BJ (cell line): ENCODE measurements at regions not wholly inside any gene's neighbourhood (a gene's known extent, or its start where the extent isn't known, plus 50 kb on each side); places are given as distances from the start of the nearest gene placed in this dataset.

Experiments
- CTCF ChIA-PET: fragments of 350-600 bp; formaldehyde crosslinking; extraction: SDS; loops from one replicate; lab custom pipeline; 2021; ENCODE audit warnings: antibody characterized with exemption, inconsistent platforms; lab: Yijun Ruan, JAX
- POLR2A ChIA-PET: fragments of 300-600 bp; sonication (Branson Sonifier 250); formaldehyde crosslinking; extraction: SDS; loops from one replicate; lab custom pipeline; 2021; ENCODE audit warnings: antibody characterized with exemption; lab: Charles Lee
- DNase-seq: peaks from one replicate; pipeline ENCODE4 v3.0.0-alpha.2; 2011; ENCODE audit warnings: low read depth
- H3K27me3 ChIP-seq: 2 replicates; pipeline ENCODE4 v1.6.0; 2011; ENCODE audit warnings: low read length; ENCODE audit not compliant: control insufficient read depth, insufficient read depth
- H3K36me3 ChIP-seq: 2 replicates; pipeline ENCODE4 v1.5.1; 2011; ENCODE audit warnings: low read length; ENCODE audit not compliant: control insufficient read depth, insufficient read depth
- H3K4me3 ChIP-seq: 2 replicates; pipeline ENCODE4 v1.5.1; 2011; ENCODE audit warnings: low read depth, mild to moderate bottlenecking, control low read depth, low read length
- CTCF ChIP-seq: IDR thresholded peaks from 2 replicates; pipeline ENCODE4 v1.5.1; 2011; ENCODE audit warnings: low read depth, mild to moderate bottlenecking, control low read depth, inconsistent platforms, low read length, moderate library complexity; ENCODE audit not compliant: insufficient read depth

DNA sequence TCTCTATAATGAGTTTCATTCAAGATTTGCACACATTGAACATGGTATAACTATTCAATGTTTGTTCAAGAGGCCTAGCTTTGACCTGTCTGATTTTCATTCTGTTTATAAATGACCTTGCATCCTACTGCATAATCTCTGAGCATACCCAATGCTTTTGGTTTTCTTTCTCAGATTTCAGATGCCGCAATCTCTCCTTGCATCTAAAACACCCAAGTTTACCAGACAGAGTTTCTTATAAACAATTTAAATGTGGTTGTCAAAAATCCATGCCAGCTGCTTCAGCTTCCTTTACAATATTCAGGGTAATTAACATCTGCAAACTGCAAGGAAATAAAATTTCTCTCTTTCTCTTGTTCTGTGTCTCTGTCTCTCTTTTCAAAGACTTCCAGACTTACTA is 123.0 kb upstream of the PCDH18 start:
- H3K36me3 ChIP-seq: no peaks in the 10 kb centered on the region
- no peak for TF ChIP-seq CTCF
- DNase-seq: no peak
- POLR2A ChIA-PET: no interaction called here
- no peak overlapping the region for H3K4me3 ChIP-seq
- no peaks in the 10 kb centered on the region for H3K27me3 ChIP-seq
- CTCF ChIA-PET: interaction anchor here (1.0 kb wide), 1 partner anchor 14 kb away, joined by 3 read pairs; no protein-coding TSS in a partner anchor

GRCh38 chr4:137651128-137651527 is 118.8 kb upstream of the PCDH18 start:
- CTCF ChIA-PET: interaction anchor here (0.5 to 1.1 kb wide), 3 partner anchors 10 to 1382 kb away, joined by 3 read pairs; no protein-coding TSS in a partner anchor
- H3K27me3 ChIP-seq: no peaks in the 10 kb centered on the region
- DNase-seq: no peak
- no peak overlapping the region for H3K4me3 ChIP-seq
- POLR2A ChIA-PET: interaction anchor here (0.6 kb wide), 1 partner anchor 440 kb away, joined by 5 read pairs; no protein-coding TSS in a partner anchor
- TF ChIP-seq CTCF: no peak
- H3K36me3 ChIP-seq: no peaks in the 10 kb centered on the region

DNA sequence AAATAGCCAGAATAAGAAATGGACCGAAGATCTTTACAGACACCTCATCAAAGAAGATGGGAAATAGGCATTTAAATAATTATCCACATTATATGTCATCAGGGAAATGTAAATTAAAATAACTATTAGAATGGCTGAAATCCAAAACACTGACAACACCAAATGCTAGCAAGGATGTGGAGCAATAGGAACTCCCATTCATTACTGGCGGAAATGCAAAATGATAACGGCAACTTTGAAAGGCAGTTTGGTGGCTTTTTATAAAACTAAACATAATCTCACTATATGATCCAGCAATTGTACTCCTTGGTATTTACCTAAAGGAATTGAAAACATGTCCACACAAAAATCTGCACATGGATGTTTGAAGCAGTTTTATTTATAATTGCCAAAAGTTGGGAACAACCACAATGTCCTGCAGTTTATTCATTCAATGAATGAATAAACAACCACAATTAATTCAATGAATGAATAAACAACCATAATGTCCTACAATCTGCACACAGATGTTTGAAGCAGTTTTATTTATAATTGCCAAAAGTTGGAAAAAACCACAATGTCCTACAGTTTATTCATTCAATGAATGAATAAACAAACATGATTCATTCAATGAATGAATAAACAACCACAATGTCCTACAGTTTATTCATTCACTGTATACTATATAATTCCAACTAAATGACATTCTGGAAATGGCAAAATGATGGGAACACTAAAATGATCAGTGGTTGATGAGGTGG is 117.6 kb upstream of the PCDH18 start:
- no peak for TF ChIP-seq CTCF
- CTCF ChIA-PET: no interaction called here
- no peak overlapping the region for H3K4me3 ChIP-seq
- no peaks in the 10 kb centered on the region for H3K27me3 ChIP-seq
- H3K36me3 ChIP-seq: no peaks in the 10 kb centered on the region
- no peak for DNase-seq
- POLR2A ChIA-PET: no interaction called here

- DNase-seq: no peak
- no peaks in the 10 kb centered on the region for H3K36me3 ChIP-seq
- H3K27me3 ChIP-seq: no peaks in the 10 kb centered on the region
- no peak overlapping the region for H3K4me3 ChIP-seq
- CTCF ChIA-PET: no interaction called here
- POLR2A ChIA-PET: no interaction called here
- TF ChIP-seq CTCF: no peak
Measured at GRCh38 chr4:137648531-137648930, 116.2 kb upstream of the PCDH18 start.

DNA sequence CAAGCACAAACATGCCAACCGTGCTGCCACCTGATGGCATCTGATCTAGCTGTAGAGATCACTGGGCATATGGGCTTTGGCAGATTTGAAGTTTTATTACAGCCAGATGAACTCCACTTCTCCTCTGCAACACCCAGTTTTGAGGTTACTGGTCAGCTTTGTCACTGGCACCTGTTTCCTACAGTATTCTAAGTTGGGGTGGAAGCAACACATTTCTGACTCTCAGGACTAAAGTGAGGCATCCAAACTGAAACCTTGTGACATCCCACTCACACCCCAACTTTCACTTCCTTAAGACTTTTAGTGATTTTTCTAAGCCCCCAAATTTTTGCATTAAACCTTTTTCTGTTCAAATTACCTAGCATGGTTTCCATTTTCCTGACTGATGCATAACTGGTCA is 115.1 kb upstream of the PCDH18 start:
- Histone ChIP-seq H3K27me3 (no peaks in the 10 kb centered on the region), H3K4me3 (no peak overlapping the region), H3K36me3 (no peaks in the 10 kb centered on the region)
- ChIA-PET POLR2A (no interaction called here), CTCF (interaction anchor here (0.8 kb wide), 1 partner anchor 36 kb away, joined by 4 read pairs; no protein-coding TSS in a partner anchor)
- no peak for DNase-seq
- TF ChIP-seq CTCF: no peak
